K562 (cell line): ENCODE measurements at regions not wholly inside any gene's neighbourhood (a gene's known extent, or its start where the extent isn't known, plus 50 kb on each side); places are given as distances from the start of the nearest gene placed in this dataset.
A peak's percentile ranks its signal among the peaks of the same experiment; 100 is the strongest.

Experiments
- ATAC-seq: fragments of 200-7000 bp; cut with Tn5 transposase; 3 replicates; pipeline ENCODE4 v1.9.1; 2020; ENCODE audit warnings: moderate library complexity
- BruUV-seq: library from RNA; stranded (reverse); fragments of 400-500 nt; replicated peaks from 2 replicates; lab custom pipeline; 2021; lab: Mats Ljungman, UMichigan
- CTCF ChIA-PET: fragments of 300-600 bp; formaldehyde crosslinking; extraction: SDS; loops from one replicate; lab custom pipeline; 2021; ENCODE audit warnings: low intra/inter-chr PET ratio; lab: Yijun Ruan, JAX
- POLR2A ChIA-PET: fragments of 300-600, 350-650 bp; sonication (Branson Sonifier 250); formaldehyde crosslinking; extraction: SDS; loops from one replicate; lab custom pipeline; 2021; ENCODE audit warnings: antibody characterized with exemption, inconsistent platforms; lab: Yijun Ruan, JAX
- DNase-seq, 4 experiments: peaks; one replicate each; pipeline versions ENCODE4 v3.0.0 to v3.0.0-alpha.2; 2011 to 2018; ENCODE audit warnings: low spot score in 3 of 4, mixed read lengths in 3 of 4; ENCODE audit errors: extremely low read depth in 1 of 4
- FAIRE-seq: peaks from 2 replicates; lab custom pipeline; 2011; peaks lifted over from hg19 to GRCh38; lab: Jason Lieb, UNC
- H2AFZ ChIP-seq: 2 replicates; pipeline ENCODE4 v1.6.0; 2011; ENCODE audit warnings: low read depth, low read length, control low read depth, inconsistent platforms
- H3K27ac ChIP-seq: fragments of 200-600 bp; 3 replicates; pipeline ENCODE4 v1.8.0; 2011; ENCODE audit warnings: low read depth, mild to moderate bottlenecking, control low read depth, inconsistent platforms, low read length, moderate library complexity, mixed read lengths; ENCODE audit errors: extremely low read depth
- H3K27me3 ChIP-seq, 2 experiments: fragments of 300-600 bp in 1 of 2; 2 replicates in 1 of 2; 3 replicates in 1 of 2; pipeline versions ENCODE4 v1.6.0 to v1.8.0; 2011; ENCODE audit warnings: inconsistent platforms in 2 of 2, low read length in 2 of 2, mild to moderate bottlenecking in 1 of 2, mixed read lengths in 1 of 2, moderate library complexity in 1 of 2; ENCODE audit not compliant: control insufficient read depth in 2 of 2, insufficient read depth in 2 of 2
- H3K36me3 ChIP-seq: fragments of 300-600 bp; 3 replicates; pipeline ENCODE4 v1.8.0; 2011; ENCODE audit warnings: mild to moderate bottlenecking, low read length, inconsistent platforms; ENCODE audit not compliant: control insufficient read depth, insufficient read depth
- H3K4me1 ChIP-seq, 2 experiments: fragments of 200-600 bp in 1 of 2; replicated peaks in 1 of 2; 2 replicates in 1 of 2; 3 replicates in 1 of 2; pipeline versions ENCODE4 v1.5.1 to v1.8.0; 2011; ENCODE audit warnings: inconsistent platforms in 2 of 2, low read length in 2 of 2, mild to moderate bottlenecking in 1 of 2, mixed read lengths in 1 of 2, moderate library complexity in 1 of 2; ENCODE audit not compliant: control insufficient read depth in 2 of 2, insufficient read depth in 2 of 2
- H3K4me2 ChIP-seq: 2 replicates; pipeline ENCODE4 v1.6.1; 2011; ENCODE audit warnings: low read length, control low read depth, inconsistent platforms, mixed read lengths; ENCODE audit not compliant: insufficient read depth
- H3K4me3 ChIP-seq: fragments of 200-600 bp; sonication (generic), shearing (Covaris generic); 2 replicates; pipeline ENCODE4 v1.5.1; 2016; ENCODE audit warnings: control low read depth, inconsistent platforms
- H3K79me2 ChIP-seq: fragments of 200-600 bp; 3 replicates; pipeline ENCODE4 v1.8.0; 2011; ENCODE audit warnings: low read length, inconsistent platforms; ENCODE audit not compliant: control insufficient read depth, insufficient read depth
- H3K9ac ChIP-seq, 2 experiments: 2 replicates each; pipeline versions ENCODE4 v1.6.0 to v1.6.1; 2011; ENCODE audit warnings: low read depth in 2 of 2, low read length in 2 of 2, control low read depth in 1 of 2, inconsistent platforms in 1 of 2, mild to moderate bottlenecking in 1 of 2, mixed read lengths in 1 of 2; ENCODE audit not compliant: insufficient read depth in 1 of 2
- H3K9me1 ChIP-seq: one replicate; pipeline ENCODE4 v1.6.0; 2011; ENCODE audit warnings: inconsistent platforms, mild to moderate bottlenecking, low read length, moderate library complexity; ENCODE audit not compliant: control insufficient read depth, insufficient read depth
- H3K9me3 ChIP-seq: replicated peaks from 2 replicates; pipeline ENCODE4 v1.5.1; 2011; ENCODE audit warnings: low read depth, low read length, inconsistent platforms; ENCODE audit not compliant: control insufficient read depth, insufficient read depth
- H4K20me1 ChIP-seq: replicated peaks from 2 replicates; pipeline ENCODE4 v1.6.1; 2011; ENCODE audit warnings: low read length, inconsistent platforms, mixed read lengths; ENCODE audit not compliant: control insufficient read depth, insufficient read depth
- BHLHE40 ChIP-seq: IDR thresholded peaks from 2 replicates; pipeline ENCODE4 v1.6.1; 2011; ENCODE audit warnings: low read length, improper control_type of control experiment
- C11orf30 ChIP-seq: fragments of 450-650 bp; IDR thresholded peaks from 2 replicates; pipeline ENCODE4 v1.6.1; 2016; ENCODE audit warnings: low read depth, mild to moderate bottlenecking
- DDX20 ChIP-seq: fragments of 450-650 bp; IDR thresholded peaks from 2 replicates; pipeline ENCODE4 v1.6.1; 2016; ENCODE audit warnings: missing genetic modification characterization, low read depth, mild to moderate bottlenecking, missing compliant biosample characterization, moderate library complexity
- DPF2 ChIP-seq: fragments of 450-650 bp; IDR thresholded peaks from 2 replicates; pipeline ENCODE4 v1.6.1; 2016
- E2F1 ChIP-seq: sonication (generic); formaldehyde crosslinking; IDR thresholded peaks from 2 replicates; pipeline ENCODE4 v1.8.1; 2023; ENCODE audit warnings: mild to moderate bottlenecking, missing genetic modification reagents, moderate library complexity
- MAFG ChIP-seq: fragments of 450-650 bp; conservative IDR thresholded peaks from 2 replicates; pipeline ENCODE4 v1.6.1; 2016; ENCODE audit warnings: missing genetic modification characterization, missing compliant biosample characterization
- MED1 ChIP-seq: sonication (generic); formaldehyde crosslinking; IDR thresholded peaks from 2 replicates; pipeline ENCODE4 v1.8.1; 2023; ENCODE audit warnings: missing genetic modification reagents, borderline replicate concordance
- MIER1 ChIP-seq: fragments of 450-650 bp; IDR thresholded peaks from 2 replicates; pipeline ENCODE4 v1.6.1; 2016; ENCODE audit warnings: antibody characterized with exemption, mild to moderate bottlenecking, low read depth
- NFE2 ChIP-seq: IDR thresholded peaks from 2 replicates; pipeline ENCODE4 v1.6.1; 2014; ENCODE audit warnings: antibody characterized with exemption, low read depth
- NUFIP1 ChIP-seq: fragments of 450-650 bp; IDR thresholded peaks from 2 replicates; pipeline ENCODE4 v1.6.1; 2018; ENCODE audit not compliant: partially characterized antibody
- THRB ChIP-seq: fragments of 450-650 bp; formaldehyde crosslinking; conservative IDR thresholded peaks from 2 replicates; pipeline ENCODE4 v1.4.0; 2022; ENCODE audit warnings: mild to moderate bottlenecking, missing genetic modification characterization
- ZNF316 ChIP-seq: fragments of 450-650 bp; IDR thresholded peaks from 2 replicates; pipeline ENCODE4 v1.6.1; 2016
- ZNF699 ChIP-seq: fragments of 250-450 bp; sonication (Bioruptor Pico); IDR thresholded peaks from 2 replicates; pipeline ENCODE4 v1.8.0; 2021; ENCODE audit warnings: mild to moderate bottlenecking, moderate library complexity; ENCODE audit not compliant: insufficient replicate concordance
- WGBS: fragments of 100-300 bp; shearing (Covaris generic); methylation state at CpG from one replicate; pipeline ENCODE4 v1.1.6; 2016; ENCODE audit warnings: low coverage, mixed read lengths; ENCODE audit not compliant: insufficient coverage; ENCODE audit errors: missing lambda C conversion rate; 5-methylcytosine and 5-hydroxymethylcytosine counted together
- in situ Hi-C: fragments of 300-500 bp; cut with MboI; formaldehyde crosslinking; loops from 4 replicates; pipeline ENCODE4 v1.15.0; 2018; ENCODE audit warnings: inconsistent platforms, mixed read lengths
- intact Hi-C: fragments of 100-400 bp; cut with micrococcal nuclease; formaldehyde crosslinking; loops from 2 replicates; pipeline ENCODE4 v1.14.2; 2022
- TF ChIP-seq, protein P1 (sequence below): fragments of 450-650 bp; IDR thresholded peaks from 2 replicates; pipeline ENCODE4 v1.6.1; 2017; ENCODE audit warnings: mild to moderate bottlenecking, moderate library complexity

- Histone ChIP-seq H2AFZ (no peak overlapping the region), H3K9me1 (no peaks in the 10 kb centered on the region), H3K79me2 (no peaks in the 10 kb centered on the region), H3K27me3 (peaks cover 13 to 36% of the 10 kb centered on the region in 2 experiments; a peak in 4 of 5 replicates), H3K9me3 (no peaks in the 10 kb centered on the region), H3K4me1 (no peaks in the 10 kb centered on the region), H3K4me2 (no peak overlapping the region), H3K4me3 (no peak overlapping the region), H3K9ac (peak overlapping the region in 1 of 2 experiments; percentile 20; a peak in 1 of 4 replicates), H3K36me3 (no peaks in the 10 kb centered on the region), H4K20me1 (peaks cover 3% of the 10 kb centered on the region; the same call in 1 of the 2 replicates)
- 1% methylated on average over 6 of the region's 6 CpGs for WGBS
- ChIA-PET POLR2A (interaction anchor here (0.6 kb wide), 1 partner anchor 24 kb away, joined by 3 read pairs; no protein-coding TSS in a partner anchor), CTCF (no interaction called here)
- no peak for ATAC-seq
- BruUV-seq = no TSS peak
- in situ Hi-C loops = no loop called here
- TF ChIP-seq NFE2 = peak; percentile 33; the same call in 1 of the 2 replicates
- no peak for TF ChIP-seq DDX20 (tag)
- TF ChIP-seq ZNF316 = 0 out of 2 replicates have a peak, but pooled peaks have one; percentile 26
- TF ChIP-seq ZNF699 (CRISPR knock-in tag) = no peak
- TF ChIP-seq MIER1 = no peak
- TF ChIP-seq NUFIP1 = no peak
- TF ChIP-seq MED1 (CRISPR knock-in tag) = no peak
- TF ChIP-seq C11orf30 = peak; percentile 46
- TF ChIP-seq E2F1 (CRISPR knock-in tag) = no peak
- 0 out of 2 replicates have a peak, but pooled peaks have one; percentile 6 for TF ChIP-seq BHLHE40
- peak; percentile 34; the same call in 1 of the 2 replicates for TF ChIP-seq MAFG (tag)
- TF ChIP-seq, protein P1, sequence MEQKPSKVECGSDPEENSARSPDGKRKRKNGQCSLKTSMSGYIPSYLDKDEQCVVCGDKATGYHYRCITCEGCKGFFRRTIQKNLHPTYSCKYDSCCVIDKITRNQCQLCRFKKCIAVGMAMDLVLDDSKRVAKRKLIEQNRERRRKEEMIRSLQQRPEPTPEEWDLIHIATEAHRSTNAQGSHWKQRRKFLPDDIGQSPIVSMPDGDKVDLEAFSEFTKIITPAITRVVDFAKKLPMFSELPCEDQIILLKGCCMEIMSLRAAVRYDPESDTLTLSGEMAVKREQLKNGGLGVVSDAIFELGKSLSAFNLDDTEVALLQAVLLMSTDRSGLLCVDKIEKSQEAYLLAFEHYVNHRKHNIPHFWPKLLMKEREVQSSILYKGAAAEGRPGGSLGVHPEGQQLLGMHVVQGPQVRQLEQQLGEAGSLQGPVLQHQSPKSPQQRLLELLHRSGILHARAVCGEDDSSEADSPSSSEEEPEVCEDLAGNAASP = no peak
- TF ChIP-seq THRB (CRISPR knock-in tag) = no peak
- TF ChIP-seq DPF2 = no peak
- TF ChIP-seq, all 486 proteins: peak for 5
- intact Hi-C loops = no loop called here
- FAIRE-seq (no peak), DNase-seq (peak in 1 of 4 experiments; percentile 14)
- no peak overlapping the region for H3K27ac ChIP-seq
Observed at GRCh38 chr12:111105294-111105693, 184.9 kb upstream of the MYL2 start.
